Panc1 (cell line): ENCODE measurements at regions not wholly inside any gene's neighbourhood (a gene's known extent, or its start where the extent isn't known, plus 50 kb on each side); places are given as distances from the start of the nearest gene placed in this dataset.

Source experiments
- TF ChIP-seq, protein P1 (sequence below): fragments of 450-650 bp; IDR thresholded peaks from 2 replicates; pipeline ENCODE4 v1.5.1; 2017; ENCODE audit warnings: mild to moderate bottlenecking
- TF ChIP-seq, protein P2 (sequence below), 2 experiments: IDR thresholded peaks; 2 replicates each; pipeline ENCODE4 v1.6.1; 2011 to 2012; ENCODE audit warnings: low read depth in 2 of 2, control low read depth in 1 of 2, low read length in 1 of 2, mild to moderate bottlenecking in 1 of 2, moderate library complexity in 1 of 2; ENCODE audit not compliant: insufficient read depth in 1 of 2

DNA sequence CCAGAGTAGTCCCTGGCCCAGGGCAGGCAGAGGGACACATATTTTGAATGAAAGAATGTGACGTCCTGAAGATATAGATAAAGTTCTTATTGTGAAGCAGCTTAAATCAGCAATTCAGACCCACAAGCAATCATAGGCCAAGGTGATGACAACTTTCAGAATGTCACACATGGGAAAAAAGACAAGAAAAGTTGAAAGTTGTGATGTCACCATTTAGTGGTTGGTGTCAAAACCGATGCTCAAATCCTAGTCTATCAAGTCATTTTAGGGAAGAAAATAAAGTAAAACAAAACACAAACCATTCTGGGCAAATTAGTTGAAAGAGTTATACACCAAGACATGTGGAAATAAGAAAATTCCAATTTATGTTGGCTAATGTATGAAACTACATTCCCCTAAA, 710.8 kb downstream of the DOK5 start:
- TF ChIP-seq, protein P1, sequence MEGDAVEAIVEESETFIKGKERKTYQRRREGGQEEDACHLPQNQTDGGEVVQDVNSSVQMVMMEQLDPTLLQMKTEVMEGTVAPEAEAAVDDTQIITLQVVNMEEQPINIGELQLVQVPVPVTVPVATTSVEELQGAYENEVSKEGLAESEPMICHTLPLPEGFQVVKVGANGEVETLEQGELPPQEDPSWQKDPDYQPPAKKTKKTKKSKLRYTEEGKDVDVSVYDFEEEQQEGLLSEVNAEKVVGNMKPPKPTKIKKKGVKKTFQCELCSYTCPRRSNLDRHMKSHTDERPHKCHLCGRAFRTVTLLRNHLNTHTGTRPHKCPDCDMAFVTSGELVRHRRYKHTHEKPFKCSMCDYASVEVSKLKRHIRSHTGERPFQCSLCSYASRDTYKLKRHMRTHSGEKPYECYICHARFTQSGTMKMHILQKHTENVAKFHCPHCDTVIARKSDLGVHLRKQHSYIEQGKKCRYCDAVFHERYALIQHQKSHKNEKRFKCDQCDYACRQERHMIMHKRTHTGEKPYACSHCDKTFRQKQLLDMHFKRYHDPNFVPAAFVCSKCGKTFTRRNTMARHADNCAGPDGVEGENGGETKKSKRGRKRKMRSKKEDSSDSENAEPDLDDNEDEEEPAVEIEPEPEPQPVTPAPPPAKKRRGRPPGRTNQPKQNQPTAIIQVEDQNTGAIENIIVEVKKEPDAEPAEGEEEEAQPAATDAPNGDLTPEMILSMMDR, result no peak
- TF ChIP-seq, protein P2, sequence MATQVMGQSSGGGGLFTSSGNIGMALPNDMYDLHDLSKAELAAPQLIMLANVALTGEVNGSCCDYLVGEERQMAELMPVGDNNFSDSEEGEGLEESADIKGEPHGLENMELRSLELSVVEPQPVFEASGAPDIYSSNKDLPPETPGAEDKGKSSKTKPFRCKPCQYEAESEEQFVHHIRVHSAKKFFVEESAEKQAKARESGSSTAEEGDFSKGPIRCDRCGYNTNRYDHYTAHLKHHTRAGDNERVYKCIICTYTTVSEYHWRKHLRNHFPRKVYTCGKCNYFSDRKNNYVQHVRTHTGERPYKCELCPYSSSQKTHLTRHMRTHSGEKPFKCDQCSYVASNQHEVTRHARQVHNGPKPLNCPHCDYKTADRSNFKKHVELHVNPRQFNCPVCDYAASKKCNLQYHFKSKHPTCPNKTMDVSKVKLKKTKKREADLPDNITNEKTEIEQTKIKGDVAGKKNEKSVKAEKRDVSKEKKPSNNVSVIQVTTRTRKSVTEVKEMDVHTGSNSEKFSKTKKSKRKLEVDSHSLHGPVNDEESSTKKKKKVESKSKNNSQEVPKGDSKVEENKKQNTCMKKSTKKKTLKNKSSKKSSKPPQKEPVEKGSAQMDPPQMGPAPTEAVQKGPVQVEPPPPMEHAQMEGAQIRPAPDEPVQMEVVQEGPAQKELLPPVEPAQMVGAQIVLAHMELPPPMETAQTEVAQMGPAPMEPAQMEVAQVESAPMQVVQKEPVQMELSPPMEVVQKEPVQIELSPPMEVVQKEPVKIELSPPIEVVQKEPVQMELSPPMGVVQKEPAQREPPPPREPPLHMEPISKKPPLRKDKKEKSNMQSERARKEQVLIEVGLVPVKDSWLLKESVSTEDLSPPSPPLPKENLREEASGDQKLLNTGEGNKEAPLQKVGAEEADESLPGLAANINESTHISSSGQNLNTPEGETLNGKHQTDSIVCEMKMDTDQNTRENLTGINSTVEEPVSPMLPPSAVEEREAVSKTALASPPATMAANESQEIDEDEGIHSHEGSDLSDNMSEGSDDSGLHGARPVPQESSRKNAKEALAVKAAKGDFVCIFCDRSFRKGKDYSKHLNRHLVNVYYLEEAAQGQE (IDR thresholded peaks at IDR 0.05; ENCODE audit: insufficient read depth in 1 of 2, low read depth in 2 of 2, low read length in 1 of 2), result no peak
